GM12892 (cell line): ENCODE measurements at regions not wholly inside any gene's neighbourhood (a gene's known extent, or its start where the extent isn't known, plus 50 kb on each side); places are given as distances from the start of the nearest gene placed in this dataset.

Source experiments
- DNase-seq: peaks from one replicate; pipeline ENCODE4 v3.0.0; 2011; ENCODE audit not compliant: insufficient read length
- FAIRE-seq: peaks from 2 replicates; lab custom pipeline; 2011; peaks lifted over from hg19 to GRCh38; lab: Jason Lieb, UNC
- POLR2A ChIP-seq: IDR thresholded peaks from 2 replicates; pipeline ENCODE4 v1.6.1; 2011; ENCODE audit warnings: low read depth, low read length, control low read depth
- POLR2AphosphoS5 ChIP-seq: IDR thresholded peaks from 2 replicates; pipeline ENCODE4 v1.6.1; 2011; ENCODE audit warnings: low read depth, low read length, control low read depth
- TAF1 ChIP-seq: IDR thresholded peaks from 2 replicates; pipeline ENCODE4 v1.6.1; 2011; ENCODE audit warnings: low read depth, mild to moderate bottlenecking, control low read depth, low read length, borderline replicate concordance

DNA sequence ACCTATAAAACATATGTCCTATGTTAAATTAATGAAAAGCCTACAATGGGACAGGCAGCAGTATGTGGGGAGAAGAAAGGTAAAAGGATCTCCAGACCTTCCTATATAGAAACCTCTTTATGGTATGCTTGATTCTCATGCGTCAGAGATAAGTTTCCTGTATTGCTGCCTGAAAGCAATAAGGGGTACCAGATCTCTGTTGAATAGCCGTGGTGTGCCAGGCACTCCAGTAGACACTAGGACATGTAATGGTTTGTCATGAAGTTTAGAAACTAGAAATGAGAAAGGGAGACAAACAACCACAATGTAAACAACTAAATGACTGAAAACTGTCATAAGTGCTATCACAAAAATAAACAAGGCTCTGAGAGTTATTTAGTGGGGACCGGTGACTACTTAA, 168.1 kb downstream of the EFHB start:
- TF ChIP-seq TAF1 (no peak), POLR2A (no peak), POLR2AphosphoS5 (no peak)
- FAIRE-seq (no peak), DNase-seq (no peak)

- TF ChIP-seq TAF1 = no peak
- no peak for TF ChIP-seq POLR2AphosphoS5
- DNase-seq (no peak), FAIRE-seq (no peak)
Measured at GRCh38 chr3:19757773-19758172, 176.2 kb downstream of the EFHB start.

DNA sequence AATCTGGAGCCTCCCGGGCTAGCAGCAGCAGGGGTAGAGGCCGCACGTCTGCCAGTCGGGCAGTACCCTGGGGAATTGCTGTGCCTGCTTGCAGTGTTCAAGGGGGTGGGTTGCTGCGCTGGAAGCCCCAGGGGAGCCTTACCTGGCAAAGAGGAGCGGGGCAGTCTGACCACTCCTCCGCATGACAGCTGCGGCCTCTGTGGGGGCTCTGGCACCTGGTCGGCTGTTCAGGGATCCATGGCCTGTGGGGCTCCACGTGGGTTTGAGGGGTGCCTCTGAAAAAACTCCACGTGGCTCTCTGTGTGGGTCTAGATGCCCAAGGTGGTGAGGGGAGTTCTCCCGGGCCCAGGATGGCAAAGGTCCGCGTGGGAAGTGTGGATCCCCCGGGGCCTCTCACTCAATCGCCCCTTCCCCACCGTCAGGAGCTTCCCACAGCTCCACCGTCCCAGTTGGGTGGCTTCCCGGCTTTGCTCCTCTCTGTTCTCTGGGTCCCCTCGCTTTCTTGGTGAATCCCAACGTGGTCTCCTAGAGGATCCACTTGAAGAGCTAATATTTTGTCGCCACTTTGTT, 184.5 kb downstream of the EFHB start:
- DNase-seq = no peak
- TF ChIP-seq TAF1 = no peak
- TF ChIP-seq POLR2AphosphoS5 = no peak
- TF ChIP-seq POLR2A = no peak
- FAIRE-seq = no peak

DNA sequence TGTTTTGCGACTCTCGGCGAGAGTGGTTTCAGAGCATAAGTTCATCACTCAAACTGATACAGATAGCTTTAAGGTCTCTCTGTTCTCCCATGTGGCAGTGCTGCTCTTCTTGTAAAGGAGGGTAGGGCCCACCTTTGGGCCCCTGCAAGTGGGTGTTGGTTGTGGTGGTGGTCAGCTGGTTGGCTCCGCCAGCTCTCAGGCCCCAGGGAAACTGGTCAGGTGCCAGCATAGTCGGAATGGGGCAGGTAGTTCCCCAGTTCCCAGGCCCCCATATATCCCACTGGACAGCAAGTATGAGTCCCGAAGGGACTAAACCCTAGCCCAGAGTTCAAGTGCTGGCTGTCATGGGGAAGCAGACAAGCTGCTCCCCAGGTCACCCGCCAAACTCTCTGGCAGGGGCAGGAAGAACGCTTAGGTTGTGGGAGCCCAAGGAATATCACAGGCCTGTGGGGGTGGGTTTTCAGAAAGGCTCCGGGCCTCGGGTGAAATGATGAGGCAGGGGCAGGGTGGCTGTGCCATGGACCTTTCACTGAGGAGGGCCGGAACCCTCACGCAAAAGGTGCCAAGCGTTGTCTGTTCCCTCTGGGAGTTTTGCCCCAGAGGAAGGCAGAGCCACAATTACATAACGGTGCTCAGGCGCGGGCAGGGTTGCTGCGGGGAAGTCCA, 185.1 kb downstream of the EFHB start:
- TF ChIP-seq POLR2AphosphoS5 = no peak
- TF ChIP-seq POLR2A = no peak
- no peak for TF ChIP-seq TAF1
- DNase-seq (no peak), FAIRE-seq (no peak)

- DNase-seq = no peak
- FAIRE-seq = no peak
- TF ChIP-seq POLR2AphosphoS5 (no peak), POLR2A (no peak), TAF1 (no peak)
Measured at GRCh38 chr3:19744047-19744446, 190.0 kb downstream of the EFHB start.

DNA sequence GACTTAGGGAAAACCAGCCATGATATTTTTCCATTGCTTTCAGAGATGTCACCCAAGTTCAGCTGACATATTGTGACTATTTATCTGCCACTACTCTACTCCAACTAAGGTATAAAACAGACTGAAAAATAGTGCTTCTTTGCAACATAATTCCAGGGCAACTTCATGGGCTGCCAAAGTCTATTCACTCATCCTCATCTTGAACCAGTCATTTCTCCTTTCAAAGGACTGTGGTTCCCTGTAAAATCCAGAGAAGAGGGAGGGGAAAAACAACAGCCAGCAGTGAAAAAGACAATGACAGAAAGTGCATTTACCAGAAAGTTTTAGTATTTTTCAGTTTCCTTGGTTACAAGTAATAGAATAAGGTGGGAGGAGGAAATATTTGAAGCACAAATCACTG, 191.1 kb downstream of the EFHB start:
- FAIRE-seq (no peak), DNase-seq (no peak)
- no peak for TF ChIP-seq POLR2A
- no peak for TF ChIP-seq TAF1
- no peak for TF ChIP-seq POLR2AphosphoS5

- TF ChIP-seq POLR2AphosphoS5 (no peak), TAF1 (no peak), POLR2A (no peak)
- FAIRE-seq = no peak
- DNase-seq = no peak
Measured at GRCh38 chr3:19739504-19739903, 194.5 kb downstream of the EFHB start.

DNA sequence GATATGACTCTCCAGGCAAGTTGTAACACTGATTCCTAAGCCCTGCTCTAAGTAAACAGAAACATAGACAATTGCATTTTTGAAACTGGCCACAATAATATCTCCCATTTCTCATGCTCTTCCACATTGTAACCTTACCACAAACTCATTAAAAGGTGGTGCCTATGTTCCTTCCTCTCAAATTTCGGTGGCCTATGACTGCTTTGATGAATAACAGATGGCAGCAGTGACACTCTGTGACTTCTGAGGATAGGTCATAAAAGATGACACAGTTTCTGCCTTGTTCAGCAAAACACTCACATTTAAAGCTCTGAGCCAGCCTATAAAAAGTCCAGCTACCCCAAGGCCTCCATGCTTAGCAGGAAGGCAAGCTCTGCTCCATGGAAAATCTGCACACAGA, 195.2 kb downstream of the EFHB start:
- TF ChIP-seq TAF1 = no peak
- no peak for TF ChIP-seq POLR2A
- no peak for TF ChIP-seq POLR2AphosphoS5
- FAIRE-seq (no peak), DNase-seq (no peak)

GRCh38 chr3:19735111-19735510, 198.9 kb downstream of the EFHB start:
- TF ChIP-seq POLR2AphosphoS5 (no peak), POLR2A (no peak), TAF1 (no peak)
- DNase-seq (no peak), FAIRE-seq (no peak)

DNA sequence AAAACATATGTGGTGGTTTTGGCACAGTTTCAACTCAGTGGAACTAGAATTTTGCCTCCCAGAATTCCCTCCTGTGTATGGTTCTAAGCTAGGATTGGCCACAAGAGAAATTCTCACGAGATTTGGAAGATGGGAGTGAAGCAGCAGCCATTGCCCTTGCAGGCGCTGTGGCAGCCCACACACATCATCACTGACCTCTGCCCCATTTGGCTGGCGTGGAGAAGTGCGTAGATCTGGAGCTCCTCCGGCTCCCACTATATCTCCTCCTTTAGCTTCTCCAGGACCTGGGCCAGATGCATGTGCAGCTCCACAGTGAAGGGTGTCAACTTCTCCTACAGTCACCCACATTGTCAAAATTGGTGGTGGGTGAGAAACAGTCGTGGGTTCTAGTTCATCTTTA, 199.6 kb downstream of the EFHB start:
- FAIRE-seq (no peak), DNase-seq (no peak)
- TF ChIP-seq POLR2AphosphoS5 = no peak
- no peak for TF ChIP-seq TAF1
- TF ChIP-seq POLR2A = no peak

DNA sequence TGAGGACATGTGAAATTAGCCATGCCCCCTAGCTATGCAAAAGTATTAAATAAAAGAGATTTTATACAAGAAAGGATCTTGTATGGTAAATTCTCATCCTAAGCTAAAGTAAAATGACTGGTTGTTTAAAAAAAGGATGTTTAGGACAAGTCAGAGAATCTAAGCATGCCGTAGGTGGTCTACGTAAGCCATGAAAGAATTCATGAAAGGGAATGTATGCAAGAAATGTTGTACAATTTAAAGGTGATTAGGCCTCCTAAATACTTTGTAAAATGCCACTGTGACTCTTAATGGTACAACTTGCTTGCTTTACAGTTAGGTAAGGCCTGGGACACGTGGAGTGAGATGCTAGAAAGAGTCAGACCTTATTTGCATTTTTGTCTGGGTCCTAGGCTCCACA, 209.0 kb downstream of the EFHB start:
- no peak for FAIRE-seq
- no peak for DNase-seq
- TF ChIP-seq POLR2AphosphoS5 = no peak
- no peak for TF ChIP-seq TAF1
- TF ChIP-seq POLR2A = no peak

DNA sequence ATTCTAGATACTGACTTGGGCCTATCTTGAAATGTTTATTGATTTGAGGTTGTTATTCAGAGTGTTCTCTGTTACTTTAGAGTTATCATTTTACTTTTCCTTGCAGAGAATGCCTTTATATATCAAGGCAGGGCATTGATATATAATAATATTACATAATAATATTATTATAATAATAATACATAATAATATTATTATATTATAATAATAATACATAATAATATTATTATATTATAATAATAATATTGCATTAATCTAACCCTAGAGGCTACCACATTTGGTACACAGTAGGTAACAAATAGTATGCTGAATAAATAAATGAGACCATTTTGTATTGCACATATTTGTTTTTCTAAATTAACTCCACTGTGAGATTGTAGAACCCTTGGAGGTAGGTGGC, 216.3 kb downstream of the EFHB start:
- no peak for DNase-seq
- FAIRE-seq = no peak
- no peak for TF ChIP-seq TAF1
- no peak for TF ChIP-seq POLR2A
- no peak for TF ChIP-seq POLR2AphosphoS5

DNA sequence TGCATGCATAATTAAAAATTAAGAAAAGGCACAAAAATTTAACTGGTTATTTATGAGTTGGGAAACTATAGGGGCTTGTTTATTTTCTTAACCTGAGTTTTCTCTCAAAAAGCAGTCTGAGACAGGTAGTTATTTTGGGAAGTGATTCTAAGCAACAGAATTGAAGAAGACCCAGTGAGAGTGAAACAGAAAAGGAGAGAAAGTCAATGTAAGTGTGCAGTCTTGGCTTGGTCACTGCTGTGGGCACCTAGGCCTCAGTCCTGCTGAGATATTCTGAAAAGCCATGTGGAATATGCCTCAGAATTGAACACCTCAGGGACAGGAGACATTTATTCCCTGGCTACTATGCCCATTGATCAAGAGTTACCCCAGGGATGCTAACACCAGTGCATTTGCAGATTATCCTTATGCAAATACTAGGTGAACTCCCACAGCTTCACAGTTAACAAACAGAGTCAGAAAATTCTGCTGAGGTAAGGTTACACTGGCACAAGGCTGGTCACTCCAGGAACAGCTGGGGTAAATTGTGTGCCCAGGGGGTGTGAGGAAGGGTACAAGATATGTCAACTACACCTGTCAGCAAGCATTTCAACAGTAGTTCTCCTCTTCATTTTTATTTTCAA, 222.7 kb downstream of the EFHB start:
- TF ChIP-seq POLR2A (no peak), TAF1 (no peak), POLR2AphosphoS5 (no peak)
- DNase-seq = no peak
- FAIRE-seq = no peak
